ENCODE measurements at regions not wholly inside any gene's neighbourhood (a gene's known extent, or its start where the extent isn't known, plus 50 kb on each side); places are given as distances from the start of the nearest gene placed in this dataset.

GRCh38 chr15:31265871-31266711 is 60.5 kb upstream of the KLF13 start:
- H3K27ac ChIP-seq = peak overlapping the region; percentile 100
- H3K9me3 ChIP-seq = no peaks in the 10 kb centered on the region
- H3K36me3 ChIP-seq = no peaks in the 10 kb centered on the region
- H3K4me3 ChIP-seq (ENCODE audit: low read depth in 1 of 2, low read length in 1 of 2) = peak overlapping the region; percentile 58 to 65
- H3K4me1 ChIP-seq (ENCODE audit: control insufficient read depth in 1 of 2, insufficient read depth in 1 of 2, low read depth in 1 of 2, low read length in 1 of 2) = peaks cover 99 to 100% of the 10 kb centered on the region in 2 experiments
- H3K27me3 ChIP-seq = no peaks in the 10 kb centered on the region
- no peak for TF ChIP-seq CTCF (IDR thresholded peaks at IDR 0.05)

- Histone ChIP-seq H3K36me3 (no peaks in the 10 kb centered on the region), H3K27me3 (no peaks in the 10 kb centered on the region), H3K4me1 (ENCODE audit: control insufficient read depth in 1 of 2, insufficient read depth in 1 of 2, low read depth in 1 of 2, low read length in 1 of 2) (peaks cover 99 to 100% of the 10 kb centered on the region in 2 experiments), H3K4me3 (ENCODE audit: low read depth in 1 of 2, low read length in 1 of 2) (peak overlapping the region; percentile 37 to 65), H3K27ac (peak overlapping the region; percentile 100), H3K9me3 (no peaks in the 10 kb centered on the region)
- TF ChIP-seq CTCF (IDR thresholded peaks at IDR 0.05) = no peak
Observed at GRCh38 chr15:31266712-31267111, 59.9 kb upstream of the KLF13 start.

GRCh38 chr15:31267161-31268107 is 59.2 kb upstream of the KLF13 start:
- H3K27ac ChIP-seq = peak overlapping the region; percentile 100
- peak overlapping the region; percentile 37 to 65 for H3K4me3 ChIP-seq (ENCODE audit: low read depth in 1 of 2, low read length in 1 of 2)
- H3K27me3 ChIP-seq = no peaks in the 10 kb centered on the region
- H3K4me1 ChIP-seq (ENCODE audit: control insufficient read depth in 1 of 2, insufficient read depth in 1 of 2, low read depth in 1 of 2, low read length in 1 of 2) = peaks cover 99 to 100% of the 10 kb centered on the region in 2 experiments
- H3K36me3 ChIP-seq = no peaks in the 10 kb centered on the region
- H3K9me3 ChIP-seq = no peaks in the 10 kb centered on the region
- no peak for TF ChIP-seq CTCF (IDR thresholded peaks at IDR 0.05)

GRCh38 chr15:31268108-31268501 is 58.5 kb upstream of the KLF13 start:
- Histone ChIP-seq H3K36me3 (no peaks in the 10 kb centered on the region), H3K9me3 (no peaks in the 10 kb centered on the region), H3K4me3 (ENCODE audit: low read depth in 1 of 2, low read length in 1 of 2) (peak overlapping the region; percentile 26 to 65), H3K4me1 (ENCODE audit: control insufficient read depth in 1 of 2, insufficient read depth in 1 of 2, low read depth in 1 of 2, low read length in 1 of 2) (peaks cover 99 to 100% of the 10 kb centered on the region in 2 experiments), H3K27me3 (no peaks in the 10 kb centered on the region), H3K27ac (peak overlapping the region; percentile 100)
- no peak for TF ChIP-seq CTCF (IDR thresholded peaks at IDR 0.05)

GRCh38 chr15:31268911-31269784 is 57.5 kb upstream of the KLF13 start:
- Histone ChIP-seq H3K9me3 (no peaks in the 10 kb centered on the region), H3K27ac (peak overlapping the region; percentile 100), H3K27me3 (no peaks in the 10 kb centered on the region), H3K4me3 (ENCODE audit: low read depth in 1 of 2, low read length in 1 of 2) (no peak overlapping the region), H3K4me1 (ENCODE audit: control insufficient read depth in 1 of 2, insufficient read depth in 1 of 2, low read depth in 1 of 2, low read length in 1 of 2) (peaks cover 97 to 98% of the 10 kb centered on the region in 2 experiments), H3K36me3 (no peaks in the 10 kb centered on the region)
- no peak for TF ChIP-seq CTCF (IDR thresholded peaks at IDR 0.05)

Measured in neutrophil (primary cell).